Naive thymus-derived CD4-positive, alpha-beta T cell (primary cell): ENCODE measurements at regions not wholly inside any gene's neighbourhood (a gene's known extent, or its start where the extent isn't known, plus 50 kb on each side); places are given as distances from the start of the nearest gene placed in this dataset.
"Not testable (repeated sequence)": the region's sequence is repeated elsewhere in the genome, so short reads cannot be mapped to it uniquely, and the experiment has no call there.

Experiments used
- ATAC-seq: fragments of 150-1000 bp; cut with Tn5 transposase; 2 replicates; pipeline ENCODE4 v1.10.0; 2021; ENCODE audit warnings: mild to moderate bottlenecking, moderate library complexity
- CTCF ChIA-PET: fragments of 350-600 bp; sonication (Branson Sonifier 250); formaldehyde crosslinking; loops from one replicate; lab custom pipeline; 2021; ENCODE audit warnings: antibody characterized with exemption; lab: Charles Lee
- POLR2A ChIA-PET: fragments of 350-600 bp; sonication (Branson Sonifier 250); formaldehyde crosslinking; loops from one replicate; lab custom pipeline; 2021; ENCODE audit warnings: antibody characterized with exemption, inconsistent platforms; lab: Charles Lee
- DNase-seq, 9 donors: peaks; one replicate each; pipeline versions ENCODE4 v3.0.0 to v3.0.0-alpha.2; 2020 to 2022; ENCODE audit warnings: mixed read lengths in 1 of 9
- H3K27ac ChIP-seq: one replicate; pipeline ENCODE4 v1.7.0; 2013; ENCODE audit warnings: mild to moderate bottlenecking, low read depth, low read length, moderate library complexity
- H3K27me3 ChIP-seq, 2 donors: one replicate each; pipeline ENCODE4 v1.7.0; 2013; ENCODE audit warnings: low read length in 2 of 2, mild to moderate bottlenecking in 2 of 2, moderate library complexity in 2 of 2; ENCODE audit not compliant: control insufficient read depth in 2 of 2, insufficient read depth in 2 of 2
- H3K36me3 ChIP-seq, 3 experiments: 1 replicate in 2 of 3; 2 replicates in 1 of 3; pipeline ENCODE4 v1.7.0; 2013; ENCODE audit warnings: low read length in 3 of 3, mild to moderate bottlenecking in 3 of 3, moderate library complexity in 1 of 3; ENCODE audit not compliant: insufficient read depth in 3 of 3, control insufficient read depth in 2 of 3
- H3K4me1 ChIP-seq, 2 donors: one replicate each; pipeline ENCODE4 v1.7.0; 2013; ENCODE audit warnings: low read length in 2 of 2, mild to moderate bottlenecking in 2 of 2, moderate library complexity in 1 of 2; ENCODE audit not compliant: control insufficient read depth in 2 of 2, insufficient read depth in 2 of 2
- H3K4me3 ChIP-seq: 2 replicates; pipeline ENCODE4 v1.7.0; 2013; ENCODE audit warnings: mild to moderate bottlenecking, low read length
- H3K9me3 ChIP-seq, 3 experiments: 1 replicate in 2 of 3; 2 replicates in 1 of 3; pipeline ENCODE4 v1.7.0; 2013; ENCODE audit warnings: low read length in 3 of 3; ENCODE audit not compliant: control insufficient read depth in 2 of 3
- H3K27ac Mint-ChIP-seq, 9 donors: one replicate each; pipeline ENCODE4 v1.8.0; 2020 to 2022; ENCODE audit warnings: mixed read lengths in 9 of 9, mild to moderate bottlenecking in 8 of 9, moderate library complexity in 5 of 9, inconsistent platforms in 2 of 9
- H3K27me3 Mint-ChIP-seq, 5 donors: one replicate each; pipeline ENCODE4 v1.8.0; 2021 to 2022; ENCODE audit warnings: mixed read lengths in 5 of 5, mild to moderate bottlenecking in 1 of 5
- H3K36me3 Mint-ChIP-seq, 5 donors: one replicate each; pipeline ENCODE4 v1.8.0; 2020 to 2022; ENCODE audit warnings: mixed read lengths in 5 of 5, mild to moderate bottlenecking in 3 of 5, inconsistent platforms in 1 of 5
- H3K4me1 Mint-ChIP-seq, 7 donors: one replicate each; pipeline ENCODE4 v1.8.0; 2020 to 2022; ENCODE audit warnings: mixed read lengths in 7 of 7, mild to moderate bottlenecking in 3 of 7, inconsistent platforms in 1 of 7
- H3K4me3 Mint-ChIP-seq, 10 donors: one replicate each; pipeline ENCODE4 v1.8.0; 2020 to 2022; ENCODE audit warnings: mild to moderate bottlenecking in 10 of 10, mixed read lengths in 10 of 10, moderate library complexity in 6 of 10, inconsistent platforms in 2 of 10
- H3K9me3 Mint-ChIP-seq, 11 donors: one replicate each; pipeline ENCODE4 v1.8.0; 2020 to 2022; ENCODE audit warnings: mixed read lengths in 11 of 11, mild to moderate bottlenecking in 4 of 11, inconsistent platforms in 1 of 11, moderate library complexity in 1 of 11
- intact Hi-C, 2 donors: fragments of 100-400 bp; cut with micrococcal nuclease; formaldehyde crosslinking; loops; one replicate each; pipeline ENCODE4 v1.15.1; 2023

DNA sequence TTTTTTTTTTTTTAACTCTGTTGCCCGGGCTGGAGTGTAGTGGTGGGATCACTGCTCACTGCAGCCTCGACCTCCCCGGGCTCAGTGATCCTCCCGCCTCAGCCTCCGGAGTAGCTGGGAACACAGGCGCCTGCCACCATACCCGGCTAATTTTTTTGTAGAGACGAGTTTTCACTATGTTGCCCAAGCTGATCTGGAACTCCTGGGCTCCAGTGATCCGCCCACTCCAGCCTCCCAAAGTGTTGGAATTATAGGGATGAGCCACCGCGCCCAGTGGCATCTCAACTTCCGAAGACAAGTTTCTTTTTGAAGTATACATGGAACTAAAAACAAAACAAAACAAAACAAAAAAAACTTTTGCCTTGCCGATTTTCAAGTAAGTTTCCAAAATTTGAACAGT lies 66.6 kb upstream of the ZNF184 start:
- ChIA-PET CTCF (no interaction called here), POLR2A (no interaction called here)
- peaks cover 0 to 3% (median under 1%) of the 10 kb centered on the region in 7 donors for H3K4me1 Mint-ChIP-seq
- ATAC-seq: no peak
- H3K9me3 Mint-ChIP-seq: peaks cover 0 to 48% (median 7%) of the 10 kb centered on the region in 11 donors
- peaks cover 9 to 35% of the 10 kb centered on the region in 2 donors for H3K27me3 ChIP-seq
- no peaks in the 10 kb centered on the region for H3K36me3 ChIP-seq
- no peak overlapping the region for H3K27ac ChIP-seq
- intact Hi-C loops: no loop called here
- DNase-seq: no peak
- peaks cover 0 to 6% (median 0%) of the 10 kb centered on the region in 3 experiments for H3K9me3 ChIP-seq
- H3K27me3 Mint-ChIP-seq: peaks cover 74 to 93% (median 80%) of the 10 kb centered on the region in 5 donors
- H3K4me3 Mint-ChIP-seq: no peak overlapping the region
- no peak overlapping the region for H3K4me3 ChIP-seq
- H3K27ac Mint-ChIP-seq: no peak overlapping the region
- H3K36me3 Mint-ChIP-seq: peaks cover 0 to 1% (median 0%) of the 10 kb centered on the region in 5 donors
- no peaks in the 10 kb centered on the region for H3K4me1 ChIP-seq

GRCh38 chr6:27532820-27533538 lies 60.1 kb upstream of the ZNF184 start:
- H3K27ac ChIP-seq: no peak overlapping the region
- Mint-ChIP-seq H3K36me3 (no peaks in the 10 kb centered on the region), H3K4me3 (no peak overlapping the region), H3K4me1 (no peaks in the 10 kb centered on the region), H3K9me3 (peaks cover 0 to 14% (median 2%) of the 10 kb centered on the region in 11 donors), H3K27ac (no peak overlapping the region), H3K27me3 (peaks cover 37 to 80% (median 71%) of the 10 kb centered on the region in 5 donors)
- ATAC-seq (no peak), DNase-seq (no peak)
- peaks cover 5% of the 10 kb centered on the region in 2 donors for H3K27me3 ChIP-seq
- no peaks in the 10 kb centered on the region for H3K9me3 ChIP-seq
- intact Hi-C loops: no loop called here
- ChIA-PET CTCF (no interaction called here), POLR2A (interaction anchor here (0.6 kb wide), 1 partner anchor 53 kb away, joined by 4 read pairs; no protein-coding TSS in a partner anchor)
- H3K4me1 ChIP-seq: no peaks in the 10 kb centered on the region
- H3K36me3 ChIP-seq: no peaks in the 10 kb centered on the region
- no peak overlapping the region for H3K4me3 ChIP-seq

GRCh38 chr6:27531772-27532459 lies 59.0 kb upstream of the ZNF184 start:
- CTCF ChIA-PET: no interaction called here

GRCh38 chr6:27529796-27530195 lies 56.9 kb upstream of the ZNF184 start:
- H3K4me1 ChIP-seq, H3K4me1 Mint-ChIP-seq, H3K27ac Mint-ChIP-seq, DNase-seq, CTCF ChIA-PET, POLR2A ChIA-PET, H3K36me3 ChIP-seq, H3K27ac ChIP-seq, intact Hi-C loops, H3K27me3 ChIP-seq, ATAC-seq, H3K36me3 Mint-ChIP-seq, H3K9me3 ChIP-seq, H3K4me3 ChIP-seq, H3K4me3 Mint-ChIP-seq: not testable (repeated sequence)
- Mint-ChIP-seq H3K9me3 (peaks cover 0 to 14% (median 2%) of the 10 kb centered on the region in 11 donors), H3K27me3 (peaks cover 19 to 60% (median 52%) of the 10 kb centered on the region in 5 donors)

More at GRCh38 chr6:27531772-27532459, 59.0 kb upstream of the ZNF184 start:
- Histone ChIP-seq H3K36me3 (no peaks in the 10 kb centered on the region), H3K27ac (no peak overlapping the region), H3K4me3 (no peak overlapping the region), H3K27me3 (peaks cover 5% of the 10 kb centered on the region in 2 donors), H3K9me3 (no peaks in the 10 kb centered on the region), H3K4me1 (no peaks in the 10 kb centered on the region)
- peaks cover 0 to 14% (median 2%) of the 10 kb centered on the region in 11 donors for H3K9me3 Mint-ChIP-seq
- intact Hi-C loops: no loop called here
- H3K36me3 Mint-ChIP-seq: no peaks in the 10 kb centered on the region
- DNase-seq: no peak
- H3K4me3 Mint-ChIP-seq: no peak overlapping the region
- POLR2A ChIA-PET: interaction anchor here (0.6 kb wide), 1 partner anchor 52 kb away, joined by 4 read pairs; no protein-coding TSS in a partner anchor
- no peak for ATAC-seq
- H3K27ac Mint-ChIP-seq: no peak overlapping the region
- no peaks in the 10 kb centered on the region for H3K4me1 Mint-ChIP-seq
- peaks cover 28 to 74% (median 64%) of the 10 kb centered on the region in 5 donors for H3K27me3 Mint-ChIP-seq

DNA sequence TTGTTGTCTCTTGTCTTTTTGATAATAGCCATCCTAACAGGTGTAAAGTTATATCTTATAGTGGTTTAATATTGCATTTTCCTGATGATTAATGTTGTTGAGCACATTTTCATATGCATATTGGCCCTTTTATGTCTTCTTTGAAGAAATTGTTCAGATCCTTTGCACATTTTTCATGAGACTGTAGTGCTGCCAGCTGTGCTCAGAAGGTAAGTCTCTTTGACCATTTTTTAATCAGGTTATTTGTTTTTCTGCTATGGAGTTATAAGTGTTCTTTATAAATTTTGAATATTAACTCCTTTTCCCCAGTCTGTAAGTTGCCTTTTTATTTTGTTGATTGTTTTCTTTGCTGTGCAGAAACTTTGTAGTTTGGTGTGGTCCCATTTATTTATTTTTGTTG lies 55.8 kb upstream of the ZNF184 start:
- H3K4me3 ChIP-seq: no peak overlapping the region
- ChIA-PET CTCF (no interaction called here), POLR2A (no interaction called here)
- DNase-seq: no peak
- Mint-ChIP-seq H3K4me1 (no peaks in the 10 kb centered on the region), H3K9me3 (peaks cover 0 to 14% (median 2%) of the 10 kb centered on the region in 11 donors), H3K4me3 (no peak overlapping the region), H3K27ac (no peak overlapping the region), H3K36me3 (no peaks in the 10 kb centered on the region), H3K27me3 (peaks cover 14 to 54% (median 51%) of the 10 kb centered on the region in 5 donors)
- intact Hi-C loops: no loop called here
- H3K4me1 ChIP-seq: no peaks in the 10 kb centered on the region
- ATAC-seq: no peak
- H3K27me3 ChIP-seq: peaks cover 5% of the 10 kb centered on the region in 2 donors
- H3K36me3 ChIP-seq: no peaks in the 10 kb centered on the region
- H3K27ac ChIP-seq: no peak overlapping the region
- no peaks in the 10 kb centered on the region for H3K9me3 ChIP-seq
